Activated B cell treated with CpG ODN at 0.5 μM for 24 hours (primary cell): ENCODE measurements at regions not wholly inside any gene's neighbourhood (a gene's known extent, or its start where the extent isn't known, plus 50 kb on each side); places are given as distances from the start of the nearest gene placed in this dataset.

Experiments used
- ATAC-seq: fragments of 200-7000 bp; cut with Tn5 transposase; one replicate; pipeline ENCODE4 v1.10.0; 2021; ENCODE audit warnings: low read depth, mild to moderate bottlenecking, moderate library complexity
- CTCF ChIA-PET: fragments of 350-600 bp; sonication (Branson Sonifier 250); formaldehyde crosslinking; loops from one replicate; lab custom pipeline; 2021; ENCODE audit warnings: antibody characterized with exemption; lab: Charles Lee
- POLR2A ChIA-PET: fragments of 350-600 bp; sonication (Branson Sonifier 250); formaldehyde crosslinking; loops from one replicate; lab custom pipeline; 2021; ENCODE audit warnings: antibody characterized with exemption; lab: Charles Lee
- DNase-seq: peaks from one replicate; pipeline ENCODE4 v3.0.0; 2022
- H3K27ac Mint-ChIP-seq: one replicate; pipeline ENCODE4 v1.8.0; 2020; ENCODE audit warnings: mixed read lengths
- H3K27me3 Mint-ChIP-seq: one replicate; pipeline ENCODE4 v1.8.0; 2021; ENCODE audit warnings: mixed read lengths
- H3K36me3 Mint-ChIP-seq: one replicate; pipeline ENCODE4 v1.8.0; 2021; ENCODE audit warnings: low read depth, mixed read lengths
- H3K4me1 Mint-ChIP-seq: one replicate; pipeline ENCODE4 v1.8.0; 2021; ENCODE audit warnings: mixed read lengths
- H3K4me3 Mint-ChIP-seq: one replicate; pipeline ENCODE4 v1.8.0; 2020; ENCODE audit warnings: mild to moderate bottlenecking, mixed read lengths
- H3K9me3 Mint-ChIP-seq: one replicate; pipeline ENCODE4 v1.8.0; 2020; ENCODE audit warnings: mixed read lengths
- CTCF ChIP-seq: fragments of 200-600 bp; IDR thresholded peaks from one replicate; pipeline ENCODE4 v1.8.0; 2022; ENCODE audit warnings: antibody characterized with exemption, mild to moderate bottlenecking
- intact Hi-C: fragments of 100-400 bp; cut with micrococcal nuclease; formaldehyde crosslinking; loops from one replicate; pipeline ENCODE4 v1.15.1; 2024

- intact Hi-C loops: no loop called here
- Mint-ChIP-seq H3K4me3 (no peak overlapping the region), H3K27me3 (no peaks in the 10 kb centered on the region), H3K27ac (no peak overlapping the region), H3K9me3 (no peaks in the 10 kb centered on the region), H3K36me3 (no peaks in the 10 kb centered on the region), H3K4me1 (no peaks in the 10 kb centered on the region)
- DNase-seq (no peak), ATAC-seq (no peak)
- TF ChIP-seq CTCF: no peak
- ChIA-PET POLR2A (no interaction called here), CTCF (no interaction called here)
Observed at GRCh38 chr13:34883396-34883795, 58.7 kb upstream of the NBEA start.

- DNase-seq (no peak), ATAC-seq (no peak)
- ChIA-PET POLR2A (no interaction called here), CTCF (no interaction called here)
- Mint-ChIP-seq H3K27me3 (no peaks in the 10 kb centered on the region), H3K4me1 (no peaks in the 10 kb centered on the region), H3K9me3 (no peaks in the 10 kb centered on the region), H3K36me3 (no peaks in the 10 kb centered on the region), H3K4me3 (no peak overlapping the region), H3K27ac (no peak overlapping the region)
- TF ChIP-seq CTCF: no peak
- intact Hi-C loops: no loop called here
Observed at GRCh38 chr13:34884366-34884765, 57.7 kb upstream of the NBEA start.

GRCh38 chr13:34886121-34886875 is 55.8 kb upstream of the NBEA start:
- H3K4me3 Mint-ChIP-seq: no peak overlapping the region

GRCh38 chr13:34886987-34887386 is 55.1 kb upstream of the NBEA start:
- Mint-ChIP-seq H3K27ac (no peak overlapping the region), H3K4me3 (no peak overlapping the region), H3K4me1 (no peaks in the 10 kb centered on the region), H3K36me3 (no peaks in the 10 kb centered on the region), H3K9me3 (no peaks in the 10 kb centered on the region), H3K27me3 (no peaks in the 10 kb centered on the region)
- ATAC-seq (no peak), DNase-seq (no peak)
- POLR2A ChIA-PET: no interaction called here
- CTCF ChIA-PET: no interaction called here
- intact Hi-C loops: no loop called here
- no peak for TF ChIP-seq CTCF

More at GRCh38 chr13:34886121-34886875, 55.8 kb upstream of the NBEA start:
- H3K27ac Mint-ChIP-seq: no peak overlapping the region
- DNase-seq: no peak
- H3K36me3 Mint-ChIP-seq: no peaks in the 10 kb centered on the region
- ChIA-PET CTCF (no interaction called here), POLR2A (no interaction called here)
- no peaks in the 10 kb centered on the region for H3K9me3 Mint-ChIP-seq
- H3K4me1 Mint-ChIP-seq: no peaks in the 10 kb centered on the region
- no peak for ATAC-seq
- intact Hi-C loops: no loop called here
- no peak for TF ChIP-seq CTCF
- H3K27me3 Mint-ChIP-seq: no peaks in the 10 kb centered on the region
